Upper lobe of left lung (tissue), 6 donors: ENCODE measurements at regions not wholly inside any gene's neighbourhood (a gene's known extent, or its start where the extent isn't known, plus 50 kb on each side); places are given as distances from the start of the nearest gene placed in this dataset.

ENCODE experiments used
- ATAC-seq, 2 donors: fragments of 200-7000 bp; cut with Tn5 transposase; one replicate each; pipeline ENCODE4 v1.9.1; 2022; ENCODE audit warnings: mild to moderate bottlenecking in 2 of 2, moderate library complexity in 2 of 2; ENCODE audit not compliant: low FRiP score in 2 of 2
- DNase-seq, 2 donors: peaks; one replicate each; pipeline ENCODE4 v3.0.0-alpha.2; 2019 to 2020
- H3K27ac ChIP-seq, 4 donors: fragments of 200-600 bp; sonication (generic); one replicate each; pipeline ENCODE4 v1.5.1; 2016 to 2019
- H3K27me3 ChIP-seq, 4 donors: fragments of 200-600 bp; sonication (generic); one replicate each; pipeline ENCODE4 v1.5.1; 2017 to 2019
- H3K36me3 ChIP-seq, 4 donors: fragments of 200-600 bp; sonication (generic); one replicate each; pipeline ENCODE4 v1.5.1; 2016 to 2019
- H3K4me1 ChIP-seq, 4 donors: fragments of 200-600 bp; sonication (generic); one replicate each; pipeline ENCODE4 v1.5.1; 2018 to 2019
- H3K4me3 ChIP-seq, 4 donors: fragments of 200-600 bp; sonication (generic); one replicate each; pipeline ENCODE4 v1.5.1; 2017 to 2019; ENCODE audit warnings: mild to moderate bottlenecking in 2 of 4, moderate library complexity in 1 of 4
- H3K9me3 ChIP-seq, 4 donors: fragments of 200-600 bp; sonication (generic); one replicate each; pipeline ENCODE4 v1.5.1; 2018 to 2019
- EP300 ChIP-seq, 4 donors: sonication (generic); formaldehyde crosslinking; IDR thresholded peaks; one replicate each; pipeline ENCODE4 v1.5.1; 2017; ENCODE audit warnings: antibody characterized with exemption in 4 of 4, control low read depth in 2 of 4
- POLR2A ChIP-seq, 4 donors: fragments of 450-650 bp; IDR thresholded peaks; one replicate each; pipeline ENCODE4 v1.5.1; 2016 to 2017; ENCODE audit warnings: antibody characterized with exemption in 4 of 4, mild to moderate bottlenecking in 2 of 4
- POLR2AphosphoS5 ChIP-seq, 2 donors: sonication (generic); formaldehyde crosslinking; IDR thresholded peaks; one replicate each; pipeline ENCODE4 v1.5.1; 2017; ENCODE audit warnings: antibody characterized with exemption in 2 of 2
- WGBS, 2 donors: methylation state at CpG; one replicate each; pipeline ENCODE4 v1.1.5; 2017 to 2018; 5-methylcytosine and 5-hydroxymethylcytosine counted together
- TF ChIP-seq, protein P1 (sequence below), 6 experiments: fragments of 450-650 bp in 4 of 6; fragments of 200-600 bp in 2 of 6; sonication (generic) in 2 of 6; IDR thresholded peaks; one replicate each; pipeline ENCODE4 v1.5.1; 2016 to 2019; ENCODE audit warnings: antibody characterized with exemption in 6 of 6
- donor health status: DM: no; HTN: no; CAD: no; lungs with moderate emphysema.
- donor health status: DM: no; HTN: yes; CAD: no; lungs with severe emphysema.

- no peak overlapping the region for H3K4me3 ChIP-seq
- WGBS, 2 donors = 68 to 71% methylated on average over 2 of the region's 2 CpGs
- peaks cover 0 to 3% (median 0%) of the 10 kb centered on the region in 4 donors for H3K27me3 ChIP-seq
- TF ChIP-seq POLR2A (IDR thresholded peaks at IDR 0.05) (no peak), EP300 (IDR thresholded peaks at IDR 0.05) (no peak), POLR2AphosphoS5 (IDR thresholded peaks at IDR 0.05) (no peak)
- TF ChIP-seq, protein P1, sequence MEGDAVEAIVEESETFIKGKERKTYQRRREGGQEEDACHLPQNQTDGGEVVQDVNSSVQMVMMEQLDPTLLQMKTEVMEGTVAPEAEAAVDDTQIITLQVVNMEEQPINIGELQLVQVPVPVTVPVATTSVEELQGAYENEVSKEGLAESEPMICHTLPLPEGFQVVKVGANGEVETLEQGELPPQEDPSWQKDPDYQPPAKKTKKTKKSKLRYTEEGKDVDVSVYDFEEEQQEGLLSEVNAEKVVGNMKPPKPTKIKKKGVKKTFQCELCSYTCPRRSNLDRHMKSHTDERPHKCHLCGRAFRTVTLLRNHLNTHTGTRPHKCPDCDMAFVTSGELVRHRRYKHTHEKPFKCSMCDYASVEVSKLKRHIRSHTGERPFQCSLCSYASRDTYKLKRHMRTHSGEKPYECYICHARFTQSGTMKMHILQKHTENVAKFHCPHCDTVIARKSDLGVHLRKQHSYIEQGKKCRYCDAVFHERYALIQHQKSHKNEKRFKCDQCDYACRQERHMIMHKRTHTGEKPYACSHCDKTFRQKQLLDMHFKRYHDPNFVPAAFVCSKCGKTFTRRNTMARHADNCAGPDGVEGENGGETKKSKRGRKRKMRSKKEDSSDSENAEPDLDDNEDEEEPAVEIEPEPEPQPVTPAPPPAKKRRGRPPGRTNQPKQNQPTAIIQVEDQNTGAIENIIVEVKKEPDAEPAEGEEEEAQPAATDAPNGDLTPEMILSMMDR (IDR thresholded peaks at IDR 0.05) = no peak
- no peak for DNase-seq
- no peak for ATAC-seq
- H3K27ac ChIP-seq = no peak overlapping the region
- H3K36me3 ChIP-seq = no peaks in the 10 kb centered on the region
- H3K9me3 ChIP-seq = no peaks in the 10 kb centered on the region
- no peaks in the 10 kb centered on the region for H3K4me1 ChIP-seq
Measured at GRCh38 chr10:120007261-120007660, 114.7 kb downstream of the SEC23IP start.

GRCh38 chr10:120011359-120012130 lies 119.0 kb downstream of the SEC23IP start:
- no peak for TF ChIP-seq EP300 (IDR thresholded peaks at IDR 0.05)
- 40 to 75% methylated on average over 21 to 43 of the region's 43 CpGs for WGBS, 2 donors
- H3K4me1 ChIP-seq = no peaks in the 10 kb centered on the region
- DNase-seq = peak in 1 of 2 donors; percentile 75
- peak in 1 of 2 donors; percentile 30 for ATAC-seq
- H3K36me3 ChIP-seq = no peaks in the 10 kb centered on the region
- H3K27me3 ChIP-seq = peaks cover 0 to 3% (median 0%) of the 10 kb centered on the region in 4 donors
- no peak overlapping the region for H3K4me3 ChIP-seq
- no peak overlapping the region for H3K27ac ChIP-seq
- H3K9me3 ChIP-seq = no peaks in the 10 kb centered on the region

DNA sequence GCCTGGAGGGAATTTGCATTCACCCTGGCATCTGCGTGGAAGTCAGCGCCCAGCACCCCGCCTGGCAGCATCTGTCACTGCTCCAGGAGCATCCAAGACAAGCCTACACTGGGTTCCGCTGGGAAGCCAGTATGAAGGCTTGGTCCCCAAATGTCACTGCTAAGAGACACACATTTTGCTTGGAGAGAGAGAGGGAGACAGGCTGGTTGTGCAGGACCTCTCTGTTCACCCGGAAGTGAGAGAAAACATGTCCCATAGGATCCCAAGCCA lies 119.5 kb downstream of the SEC23IP start:
- WGBS, 2 donors = 81 to 84% methylated on average over 4 to 5 of the region's 5 CpGs
- TF ChIP-seq, protein P1 (IDR thresholded peaks at IDR 0.05) = no peak
- TF ChIP-seq POLR2AphosphoS5 (IDR thresholded peaks at IDR 0.05) (no peak), EP300 (IDR thresholded peaks at IDR 0.05) (no peak), POLR2A (IDR thresholded peaks at IDR 0.05) (no peak)
- H3K27me3 ChIP-seq = peaks cover 0 to 3% (median 0%) of the 10 kb centered on the region in 4 donors

DNA sequence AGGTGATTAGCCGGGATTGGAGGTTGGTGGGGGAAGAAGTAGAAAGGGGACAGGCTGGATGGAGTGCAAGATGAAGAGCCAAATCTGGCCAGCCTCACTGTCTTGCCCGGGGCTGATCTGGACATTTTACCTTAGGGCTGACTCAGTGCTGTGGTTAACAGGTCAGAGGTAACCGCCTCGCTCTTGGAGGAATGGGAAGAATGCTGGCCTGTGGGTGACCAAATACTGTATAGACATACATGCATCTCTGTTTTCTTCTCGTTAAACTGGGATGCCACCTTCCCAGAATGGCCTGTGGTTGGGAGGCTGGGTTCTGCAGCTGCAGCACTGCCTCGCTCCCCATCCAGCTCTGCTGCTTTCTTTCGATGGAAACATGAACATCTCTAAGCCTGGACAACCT lies 120.0 kb downstream of the SEC23IP start:
- H3K4me3 ChIP-seq = no peak overlapping the region
- H3K9me3 ChIP-seq = no peaks in the 10 kb centered on the region
- 85 to 92% methylated on average over 7 of the region's 7 CpGs for WGBS, 2 donors
- no peak for ATAC-seq
- H3K36me3 ChIP-seq = no peaks in the 10 kb centered on the region
- peaks cover 0 to 3% (median 0%) of the 10 kb centered on the region in 4 donors for H3K27me3 ChIP-seq
- no peaks in the 10 kb centered on the region for H3K4me1 ChIP-seq
- DNase-seq = no peak
- no peak overlapping the region for H3K27ac ChIP-seq
- TF ChIP-seq POLR2A (IDR thresholded peaks at IDR 0.05) = no peak
- TF ChIP-seq, protein P1 (IDR thresholded peaks at IDR 0.05) = no peak
- TF ChIP-seq POLR2AphosphoS5 (IDR thresholded peaks at IDR 0.05) = no peak
- no peak for TF ChIP-seq EP300 (IDR thresholded peaks at IDR 0.05)

More for the DNA sequence above, 119.5 kb downstream of the SEC23IP start:
- Histone ChIP-seq H3K36me3 (no peaks in the 10 kb centered on the region), H3K27ac (no peak overlapping the region), H3K9me3 (no peaks in the 10 kb centered on the region), H3K4me1 (no peaks in the 10 kb centered on the region), H3K4me3 (no peak overlapping the region)
- DNase-seq (peak in 1 of 2 donors; percentile 2), ATAC-seq (no peak)

- Histone ChIP-seq H3K4me3 (no peak overlapping the region), H3K27me3 (peaks cover 0 to 3% (median 0%) of the 10 kb centered on the region in 4 donors), H3K36me3 (no peaks in the 10 kb centered on the region), H3K27ac (no peak overlapping the region), H3K9me3 (no peaks in the 10 kb centered on the region), H3K4me1 (no peaks in the 10 kb centered on the region)
- no peak for TF ChIP-seq POLR2A (IDR thresholded peaks at IDR 0.05)
- no peak for TF ChIP-seq EP300 (IDR thresholded peaks at IDR 0.05)
- TF ChIP-seq, protein P1 (IDR thresholded peaks at IDR 0.05) = no peak
- no peak for TF ChIP-seq POLR2AphosphoS5 (IDR thresholded peaks at IDR 0.05)
- DNase-seq (no peak), ATAC-seq (no peak)
- WGBS, 2 donors = 74% methylated on average over 3 of the region's 3 CpGs
Measured at GRCh38 chr10:120014031-120014430, 121.5 kb downstream of the SEC23IP start.
